Prostate gland (tissue), 2 donors: ENCODE measurements at regions not wholly inside any gene's neighbourhood (a gene's known extent, or its start where the extent isn't known, plus 50 kb on each side); places are given as distances from the start of the nearest gene placed in this dataset.

ENCODE experiments used
- DNase-seq: peaks from one replicate; pipeline ENCODE4 v3.0.0-alpha.2; 2019; ENCODE audit warnings: low spot score
- H3K27ac ChIP-seq, 2 donors: fragments of 200-600 bp; sonication (generic); 2 replicates each; pipeline ENCODE4 v1.5.1; 2017 to 2019
- H3K27me3 ChIP-seq: fragments of 200-600 bp; sonication (generic); replicated peaks from 2 replicates; pipeline ENCODE4 v1.5.1; 2019; ENCODE audit not compliant: insufficient read depth
- H3K36me3 ChIP-seq, 2 donors: fragments of 200-600 bp; sonication (generic); 1 replicate in 1 of 2; 2 replicates in 1 of 2; pipeline versions ENCODE4 v1.5.1 to v1.8.1; 2017 to 2019
- H3K4me1 ChIP-seq: fragments of 200-600 bp; sonication (generic); replicated peaks from 2 replicates; pipeline ENCODE4 v1.5.1; 2019
- H3K4me3 ChIP-seq, 2 donors: fragments of 200-600 bp; sonication (generic); 2 replicates each; pipeline ENCODE4 v1.5.1; 2017 to 2019
- H3K9me3 ChIP-seq: fragments of 200-600 bp; sonication (generic); 2 replicates; pipeline ENCODE4 v1.5.1; 2017
- POLR2A ChIP-seq: fragments of 450-650 bp; IDR thresholded peaks from one replicate; pipeline ENCODE4 v1.6.1; 2016; ENCODE audit warnings: antibody characterized with exemption, mild to moderate bottlenecking
- POLR2AphosphoS5 ChIP-seq: sonication (generic); formaldehyde crosslinking; IDR thresholded peaks from one replicate; pipeline ENCODE4 v1.6.1; 2017; ENCODE audit warnings: antibody characterized with exemption
- WGBS: methylation state at CpG from one replicate; pipeline ENCODE4 v1.1.5; 2018; 5-methylcytosine and 5-hydroxymethylcytosine counted together
- intact Hi-C: fragments of 100-400 bp; cut with DNase I; formaldehyde crosslinking; loops from one replicate; pipeline ENCODE4 v1.14.2; 2022
- TF ChIP-seq, protein P1 (sequence below), 4 experiments: fragments of 200-600 bp in 2 of 4; fragments of 450-650 bp in 2 of 4; sonication (generic) in 2 of 4; IDR thresholded peaks; 1 replicate in 3 of 4; 2 replicates in 1 of 4; pipeline ENCODE4 v1.5.1; 2016 to 2019; ENCODE audit warnings: antibody characterized with exemption in 4 of 4, mild to moderate bottlenecking in 2 of 4, moderate library complexity in 2 of 4

DNA sequence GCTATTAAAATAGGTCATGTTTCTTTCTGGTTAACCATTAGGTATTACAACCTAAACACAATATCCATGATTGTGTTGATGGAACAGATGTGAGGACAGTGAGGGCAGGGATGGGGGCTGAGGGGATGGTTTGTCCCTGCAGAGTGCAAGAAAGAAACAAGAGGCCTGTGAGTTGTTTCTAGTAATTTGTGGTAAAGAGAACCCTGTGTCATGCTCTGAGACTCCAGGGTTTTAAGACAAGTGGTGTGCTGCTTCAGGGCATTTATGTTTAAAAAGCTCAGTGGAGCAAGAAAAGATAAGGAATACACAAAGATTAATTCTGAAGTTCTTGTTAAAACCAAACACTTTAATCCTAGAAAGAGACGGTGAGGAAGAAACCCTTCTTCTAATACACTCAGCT lies 656.5 kb downstream of the TLE1 start:
- H3K27ac ChIP-seq, result no peak overlapping the region

DNA sequence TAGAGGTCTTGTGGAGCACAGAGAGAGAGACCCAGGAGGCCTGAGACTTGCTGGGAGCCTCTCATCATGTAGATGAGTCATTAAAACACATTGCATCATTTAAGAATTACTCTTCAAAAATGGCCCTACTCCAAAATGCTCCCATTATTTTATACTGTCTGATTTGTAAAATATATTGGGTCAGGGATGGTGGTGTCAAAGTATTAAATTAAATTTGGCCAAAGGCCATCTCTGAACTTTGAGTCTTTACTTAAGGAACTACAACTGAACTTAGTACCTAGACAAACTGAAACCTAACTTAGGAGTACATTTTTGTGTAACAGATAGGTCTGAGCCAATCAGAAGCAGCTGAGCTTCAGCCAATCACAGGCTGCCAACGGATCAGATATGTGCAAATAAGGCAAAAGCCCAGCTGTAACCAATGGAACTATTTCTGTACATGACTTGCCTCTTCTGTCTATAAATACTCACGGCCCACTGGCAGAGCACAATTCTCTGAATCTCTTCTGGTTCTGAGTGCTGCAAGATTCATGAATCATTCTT lies 657.2 kb downstream of the TLE1 start:
- 82% methylated on average over 2 of the region's 2 CpGs for WGBS
- Histone ChIP-seq H3K27me3 (no peaks in the 10 kb centered on the region), H3K4me1 (no peaks in the 10 kb centered on the region), H3K27ac (no peak overlapping the region), H3K36me3 (no peaks in the 10 kb centered on the region), H3K9me3 (no peaks in the 10 kb centered on the region), H3K4me3 (no peak overlapping the region)
- DNase-seq, result no peak
- TF ChIP-seq POLR2AphosphoS5, result no peak
- no peak for TF ChIP-seq POLR2A
- TF ChIP-seq, protein P1, sequence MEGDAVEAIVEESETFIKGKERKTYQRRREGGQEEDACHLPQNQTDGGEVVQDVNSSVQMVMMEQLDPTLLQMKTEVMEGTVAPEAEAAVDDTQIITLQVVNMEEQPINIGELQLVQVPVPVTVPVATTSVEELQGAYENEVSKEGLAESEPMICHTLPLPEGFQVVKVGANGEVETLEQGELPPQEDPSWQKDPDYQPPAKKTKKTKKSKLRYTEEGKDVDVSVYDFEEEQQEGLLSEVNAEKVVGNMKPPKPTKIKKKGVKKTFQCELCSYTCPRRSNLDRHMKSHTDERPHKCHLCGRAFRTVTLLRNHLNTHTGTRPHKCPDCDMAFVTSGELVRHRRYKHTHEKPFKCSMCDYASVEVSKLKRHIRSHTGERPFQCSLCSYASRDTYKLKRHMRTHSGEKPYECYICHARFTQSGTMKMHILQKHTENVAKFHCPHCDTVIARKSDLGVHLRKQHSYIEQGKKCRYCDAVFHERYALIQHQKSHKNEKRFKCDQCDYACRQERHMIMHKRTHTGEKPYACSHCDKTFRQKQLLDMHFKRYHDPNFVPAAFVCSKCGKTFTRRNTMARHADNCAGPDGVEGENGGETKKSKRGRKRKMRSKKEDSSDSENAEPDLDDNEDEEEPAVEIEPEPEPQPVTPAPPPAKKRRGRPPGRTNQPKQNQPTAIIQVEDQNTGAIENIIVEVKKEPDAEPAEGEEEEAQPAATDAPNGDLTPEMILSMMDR (IDR thresholded peaks at IDR 0.05), result no peak
- intact Hi-C loops, result no loop called here

More for the DNA sequence above, 656.5 kb downstream of the TLE1 start:
- 27% methylated on average over 1 of the region's 1 CpG for WGBS
- Histone ChIP-seq H3K36me3 (no peaks in the 10 kb centered on the region), H3K27me3 (no peaks in the 10 kb centered on the region), H3K9me3 (no peaks in the 10 kb centered on the region), H3K4me3 (no peak overlapping the region), H3K4me1 (no peaks in the 10 kb centered on the region)
- DNase-seq, result no peak
- intact Hi-C loops, result no loop called here
- TF ChIP-seq, protein P1 (IDR thresholded peaks at IDR 0.05), result no peak
- TF ChIP-seq POLR2AphosphoS5 (no peak), POLR2A (no peak)

DNA sequence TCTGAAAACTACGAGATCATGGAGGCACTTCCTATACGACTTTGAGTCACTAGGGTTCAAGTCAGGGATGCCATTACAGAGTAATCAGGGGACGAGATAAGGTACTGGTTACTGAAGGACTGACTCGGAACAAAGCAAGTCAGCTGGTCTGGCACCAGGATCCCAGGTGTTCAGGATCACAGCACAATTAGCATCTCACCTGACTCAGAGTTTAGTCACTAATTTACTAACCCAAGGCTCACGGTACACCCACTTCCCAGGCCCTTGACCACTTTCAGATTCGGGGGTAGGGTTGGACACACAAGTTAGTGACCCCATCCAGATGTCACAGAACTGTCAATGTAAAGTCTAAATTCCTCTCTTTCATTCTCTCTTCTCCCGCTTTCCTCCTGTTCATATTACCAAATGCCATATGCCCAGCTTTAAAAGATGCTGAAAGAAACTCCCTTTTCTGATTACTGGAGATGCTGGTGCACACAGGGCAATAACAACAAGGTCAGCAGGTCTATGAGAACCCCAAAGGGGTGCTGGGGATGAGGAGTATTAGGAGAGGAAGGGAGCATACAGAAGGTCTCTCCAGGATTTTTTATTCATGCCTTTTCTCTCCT lies 657.8 kb downstream of the TLE1 start:
- no peak for DNase-seq
- Histone ChIP-seq H3K36me3 (no peaks in the 10 kb centered on the region), H3K4me1 (no peaks in the 10 kb centered on the region), H3K4me3 (no peak overlapping the region), H3K27me3 (no peaks in the 10 kb centered on the region), H3K9me3 (no peaks in the 10 kb centered on the region), H3K27ac (no peak overlapping the region)
- TF ChIP-seq POLR2AphosphoS5 (no peak), POLR2A (no peak)
- TF ChIP-seq, protein P1 (IDR thresholded peaks at IDR 0.05), result no peak
- 94% methylated on average over 7 of the region's 7 CpGs for WGBS
- intact Hi-C loops, result no loop called here

DNA sequence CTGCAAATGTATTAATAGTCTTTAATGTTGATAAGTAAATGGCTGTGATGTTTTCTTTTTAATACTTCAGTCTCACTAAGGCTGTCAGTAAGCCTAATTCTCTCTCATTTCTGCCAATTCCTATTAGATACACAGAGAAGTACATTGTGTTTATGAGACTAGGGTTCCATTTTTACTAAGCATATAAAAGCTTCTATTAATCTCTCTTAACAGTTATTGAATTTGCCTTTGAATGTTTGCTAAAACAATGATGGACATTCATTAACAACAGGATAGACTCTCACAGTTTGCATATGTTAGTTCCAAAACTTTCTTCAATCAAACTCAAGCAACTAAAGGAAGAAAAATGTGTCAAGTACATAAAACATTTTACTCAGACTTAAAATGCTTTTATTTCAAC lies 659.3 kb downstream of the TLE1 start:
- intact Hi-C loops, result no loop called here
- no peaks in the 10 kb centered on the region for H3K27me3 ChIP-seq
- no peaks in the 10 kb centered on the region for H3K4me1 ChIP-seq
- H3K36me3 ChIP-seq, result no peaks in the 10 kb centered on the region
- no peak overlapping the region for H3K27ac ChIP-seq
- no peak for DNase-seq
- no peaks in the 10 kb centered on the region for H3K9me3 ChIP-seq
- H3K4me3 ChIP-seq, result no peak overlapping the region
- TF ChIP-seq POLR2AphosphoS5, result peak; percentile 38
- TF ChIP-seq, protein P1 (IDR thresholded peaks at IDR 0.05), result no peak
- no peak for TF ChIP-seq POLR2A

DNA sequence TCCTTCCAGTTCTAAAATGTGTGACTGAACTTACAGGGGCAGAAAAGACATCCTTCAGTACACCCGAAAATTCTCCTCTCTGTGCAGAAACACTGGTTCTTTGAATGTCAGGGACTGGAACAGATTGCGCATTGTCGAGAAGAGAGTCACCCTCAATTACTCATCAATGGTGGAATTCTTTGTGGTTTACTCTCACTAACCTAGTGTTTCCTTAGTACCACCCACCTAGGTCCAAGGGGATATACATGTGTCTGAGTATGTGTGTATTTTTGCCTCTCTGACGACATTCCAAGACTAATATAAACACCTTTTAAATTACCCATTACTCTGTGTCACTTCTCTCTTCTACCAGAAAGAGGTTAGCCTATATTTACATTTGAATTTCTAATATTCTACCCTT lies 660.8 kb downstream of the TLE1 start:
- no peak overlapping the region for H3K4me3 ChIP-seq
- no peak overlapping the region for H3K27ac ChIP-seq
- 94% methylated on average over 4 of the region's 4 CpGs for WGBS
- no peaks in the 10 kb centered on the region for H3K4me1 ChIP-seq
- intact Hi-C loops, result no loop called here
- H3K9me3 ChIP-seq, result no peaks in the 10 kb centered on the region
- DNase-seq, result no peak
- TF ChIP-seq, protein P1 (IDR thresholded peaks at IDR 0.05), result no peak
- no peak for TF ChIP-seq POLR2A
- TF ChIP-seq POLR2AphosphoS5, result no peak
- no peaks in the 10 kb centered on the region for H3K27me3 ChIP-seq
- no peaks in the 10 kb centered on the region for H3K36me3 ChIP-seq
